ENCODE measurements at regions not wholly inside any gene's neighbourhood (a gene's known extent, or its start where the extent isn't known, plus 50 kb on each side); places are given as distances from the start of the nearest gene placed in this dataset.

- no peak for DNase-seq (ENCODE audit: low read depth, low spot score)
- no peak overlapping the region for H3K27ac ChIP-seq (ENCODE audit: control insufficient read depth, insufficient read depth)
- H3K4me2 ChIP-seq (ENCODE audit: control insufficient read depth, insufficient read depth) = no peak overlapping the region
- H3K9ac ChIP-seq (ENCODE audit: control insufficient read depth, insufficient read depth, low read length) = no peak overlapping the region
- RAD21 ChIA-PET (ENCODE audit: unreplicated experiment) = no interaction called here
- POLR2A ChIA-PET = no interaction called here
- H2AFZ ChIP-seq (ENCODE audit: control insufficient read depth, low read depth, low read length) = no peak overlapping the region
- intact Hi-C loops (cut with micrococcal nuclease; ENCODE audit: unreplicated experiment) = no loop called here
- no TSS peak for BruUV-seq (replicated peaks)
- H3K79me2 ChIP-seq (ENCODE audit: control insufficient read depth, insufficient read depth, low read length) = no peaks in the 10 kb centered on the region
- H3K27me3 ChIP-seq (replicated peaks in 1 of 2; ENCODE audit: control insufficient read depth in 2 of 2, insufficient read depth in 2 of 2, low read length in 1 of 2) = no peaks in the 10 kb centered on the region
- in situ Hi-C loops (cut with MboI) = no loop called here
- no peaks in the 10 kb centered on the region for H3K36me3 ChIP-seq (ENCODE audit: control insufficient read depth in 2 of 2, insufficient read depth in 2 of 2, low read length in 1 of 2)
- no peak overlapping the region for H3K4me3 ChIP-seq
- CTCF ChIA-PET = no interaction called here
- H4K20me1 ChIP-seq (ENCODE audit: control insufficient read depth, insufficient read depth) = no peaks in the 10 kb centered on the region
- no peak for ATAC-seq
- no peak for FAIRE-seq
- SMC1A ChIA-PET (ENCODE audit: uncharacterized antibody, unreplicated experiment) = no interaction called here
- H3K4me1 ChIP-seq (ENCODE audit: control insufficient read depth, insufficient read depth, low read length) = no peaks in the 10 kb centered on the region
- 72% methylated on average over 5 of the region's 5 CpGs for WGBS (ENCODE audit: insufficient coverage, insufficient replicate concordance, low lambda C conversion rate, missing lambda C conversion rate)
- no peaks in the 10 kb centered on the region; the same call in 2 of the 3 replicates for H3K9me3 ChIP-seq (replicated peaks; ENCODE audit: control insufficient read depth, insufficient read depth, low read length)
- TF ChIP-seq TCF7 (IDR thresholded peaks at IDR 0.05; ENCODE audit: borderline replicate concordance) (no peak), SUPT20H (IDR thresholded peaks at IDR 0.05; ENCODE audit: borderline replicate concordance, control insufficient read depth, low read depth, low read length) (no peak), GABPA (IDR thresholded peaks at IDR 0.05; ENCODE audit: low read depth) (no peak), GATAD2B (conservative IDR thresholded peaks at IDR 0.05; ENCODE audit: low read depth) (no peak), YBX1 (IDR thresholded peaks at IDR 0.05) (no peak), EED (IDR thresholded peaks at IDR 0.05; ENCODE audit: low read depth) (no peak), SP1 (IDR thresholded peaks at IDR 0.05; ENCODE audit: low read depth, low read length) (no peak), ZBTB40 (IDR thresholded peaks at IDR 0.05; ENCODE audit: borderline replicate concordance) (no peak), SREBF2 (IDR thresholded peaks at IDR 0.05; ENCODE audit: low read length) (no peak), POU2F2 (IDR thresholded peaks at IDR 0.05; ENCODE audit: borderline replicate concordance, low read depth, low read length) (no peak), SMC3 (IDR thresholded peaks at IDR 0.05; ENCODE audit: borderline replicate concordance, low read length) (no peak), CEBPB (IDR thresholded peaks at IDR 0.05; ENCODE audit: borderline replicate concordance in 1 of 2, low read depth in 2 of 2, low read length in 2 of 2) (no peak), SPI1 (IDR thresholded peaks at IDR 0.05; ENCODE audit: borderline replicate concordance, insufficient read depth, low read depth, low read length) (no peak), PML (IDR thresholded peaks at IDR 0.05; ENCODE audit: low read length) (no peak), ZNF24 (IDR thresholded peaks at IDR 0.05) (no peak)
- TF ChIP-seq, protein P1, sequence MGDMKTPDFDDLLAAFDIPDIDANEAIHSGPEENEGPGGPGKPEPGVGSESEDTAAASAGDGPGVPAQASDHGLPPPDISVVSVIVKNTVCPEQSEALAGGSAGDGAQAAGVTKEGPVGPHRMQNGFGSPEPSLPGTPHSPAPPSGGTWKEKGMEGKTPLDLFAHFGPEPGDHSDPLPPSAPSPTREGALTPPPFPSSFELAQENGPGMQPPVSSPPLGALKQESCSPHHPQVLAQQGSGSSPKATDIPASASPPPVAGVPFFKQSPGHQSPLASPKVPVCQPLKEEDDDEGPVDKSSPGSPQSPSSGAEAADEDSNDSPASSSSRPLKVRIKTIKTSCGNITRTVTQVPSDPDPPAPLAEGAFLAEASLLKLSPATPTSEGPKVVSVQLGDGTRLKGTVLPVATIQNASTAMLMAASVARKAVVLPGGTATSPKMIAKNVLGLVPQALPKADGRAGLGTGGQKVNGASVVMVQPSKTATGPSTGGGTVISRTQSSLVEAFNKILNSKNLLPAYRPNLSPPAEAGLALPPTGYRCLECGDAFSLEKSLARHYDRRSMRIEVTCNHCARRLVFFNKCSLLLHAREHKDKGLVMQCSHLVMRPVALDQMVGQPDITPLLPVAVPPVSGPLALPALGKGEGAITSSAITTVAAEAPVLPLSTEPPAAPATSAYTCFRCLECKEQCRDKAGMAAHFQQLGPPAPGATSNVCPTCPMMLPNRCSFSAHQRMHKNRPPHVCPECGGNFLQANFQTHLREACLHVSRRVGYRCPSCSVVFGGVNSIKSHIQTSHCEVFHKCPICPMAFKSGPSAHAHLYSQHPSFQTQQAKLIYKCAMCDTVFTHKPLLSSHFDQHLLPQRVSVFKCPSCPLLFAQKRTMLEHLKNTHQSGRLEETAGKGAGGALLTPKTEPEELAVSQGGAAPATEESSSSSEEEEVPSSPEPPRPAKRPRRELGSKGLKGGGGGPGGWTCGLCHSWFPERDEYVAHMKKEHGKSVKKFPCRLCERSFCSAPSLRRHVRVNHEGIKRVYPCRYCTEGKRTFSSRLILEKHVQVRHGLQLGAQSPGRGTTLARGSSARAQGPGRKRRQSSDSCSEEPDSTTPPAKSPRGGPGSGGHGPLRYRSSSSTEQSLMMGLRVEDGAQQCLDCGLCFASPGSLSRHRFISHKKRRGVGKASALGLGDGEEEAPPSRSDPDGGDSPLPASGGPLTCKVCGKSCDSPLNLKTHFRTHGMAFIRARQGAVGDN (IDR thresholded peaks at IDR 0.05) = no peak
- TF ChIP-seq, protein P2, sequence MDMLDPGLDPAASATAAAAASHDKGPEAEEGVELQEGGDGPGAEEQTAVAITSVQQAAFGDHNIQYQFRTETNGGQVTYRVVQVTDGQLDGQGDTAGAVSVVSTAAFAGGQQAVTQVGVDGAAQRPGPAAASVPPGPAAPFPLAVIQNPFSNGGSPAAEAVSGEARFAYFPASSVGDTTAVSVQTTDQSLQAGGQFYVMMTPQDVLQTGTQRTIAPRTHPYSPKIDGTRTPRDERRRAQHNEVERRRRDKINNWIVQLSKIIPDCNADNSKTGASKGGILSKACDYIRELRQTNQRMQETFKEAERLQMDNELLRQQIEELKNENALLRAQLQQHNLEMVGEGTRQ (IDR thresholded peaks at IDR 0.05; ENCODE audit: borderline replicate concordance, low read depth, low read length) = no peak
Measured at GRCh38 chr10:46236941-46237681, 49.7 kb upstream of the ANTXRL start.
